ENCODE measurements at regions not wholly inside any gene's neighbourhood (a gene's known extent, or its start where the extent isn't known, plus 50 kb on each side); places are given as distances from the start of the nearest gene placed in this dataset.

DNA sequence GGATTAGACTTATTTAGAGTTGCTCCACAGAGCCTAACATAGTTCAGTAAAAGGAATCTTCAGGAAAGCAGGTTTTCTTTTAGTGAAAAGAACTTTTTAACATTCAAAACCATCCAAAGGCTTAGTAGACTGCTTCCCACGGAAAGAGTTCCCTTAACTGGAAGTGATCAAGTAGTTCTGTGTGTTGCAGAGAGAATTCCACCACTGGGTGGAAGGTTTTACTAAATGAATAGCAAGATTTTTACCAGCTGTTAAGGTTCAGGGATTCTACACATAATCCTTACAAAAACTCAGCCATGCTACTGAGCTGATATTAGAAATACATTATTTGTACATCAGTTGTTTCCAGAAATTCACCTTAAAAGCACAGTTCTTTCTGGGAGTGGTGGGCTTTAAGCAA, 119.7 kb downstream of the GDAP2 start:
- DNase-seq: no peak

DNA sequence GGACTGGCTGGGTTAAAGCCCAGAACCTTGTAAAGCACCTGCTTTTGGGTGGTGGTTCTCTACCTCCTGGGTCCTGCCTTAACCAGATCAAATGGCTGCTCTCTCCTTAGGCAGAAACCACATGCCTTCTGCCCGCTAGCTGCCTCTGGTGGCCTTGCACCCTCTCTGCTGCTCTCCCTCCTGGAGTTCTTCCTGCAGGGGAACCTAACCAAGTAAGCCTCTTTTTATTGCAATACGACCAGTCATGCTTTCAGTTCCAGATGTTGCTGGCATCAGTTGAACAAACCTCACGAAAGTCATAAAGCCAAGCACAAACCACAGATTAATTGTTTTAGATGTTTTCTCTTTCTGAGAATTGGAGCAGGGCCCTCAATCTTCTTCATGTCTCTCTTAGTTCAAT, 118.9 kb downstream of the GDAP2 start:
- DNase-seq: no peak

DNA sequence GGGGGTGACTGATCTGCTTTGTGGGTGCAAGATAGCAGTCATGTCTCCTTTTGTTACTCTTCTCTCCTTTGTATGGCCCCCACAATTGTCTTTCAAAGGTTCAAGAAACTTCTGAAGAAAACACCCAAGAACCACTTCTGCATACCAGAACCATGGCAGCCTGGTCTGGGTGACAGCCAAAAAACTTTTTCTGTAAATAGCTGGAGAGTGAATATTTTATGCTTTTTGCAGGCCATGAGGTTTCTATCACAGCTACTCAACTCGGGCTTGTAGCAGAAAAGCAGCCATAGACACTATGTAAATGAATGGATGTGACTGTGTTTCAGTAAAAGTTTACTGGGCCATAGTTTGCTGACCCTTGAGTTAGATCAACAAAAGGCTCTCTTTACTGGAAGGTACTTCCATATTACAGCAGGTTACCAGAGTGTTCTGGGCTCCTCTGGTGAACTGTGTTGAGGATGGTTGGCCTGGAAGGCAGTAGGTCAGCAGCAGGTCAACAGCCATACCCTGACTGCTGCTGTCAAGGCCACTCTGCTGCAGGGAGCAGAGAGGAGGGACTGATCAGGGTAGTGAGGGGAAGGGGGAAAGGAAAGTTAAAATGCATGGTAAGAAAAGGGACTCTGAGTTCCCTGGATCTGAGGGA, 116.4 kb downstream of the GDAP2 start:
- no peak for DNase-seq
